ENCODE measurements at regions not wholly inside any gene's neighbourhood (a gene's known extent, or its start where the extent isn't known, plus 50 kb on each side); places are given as distances from the start of the nearest gene placed in this dataset.

DNA sequence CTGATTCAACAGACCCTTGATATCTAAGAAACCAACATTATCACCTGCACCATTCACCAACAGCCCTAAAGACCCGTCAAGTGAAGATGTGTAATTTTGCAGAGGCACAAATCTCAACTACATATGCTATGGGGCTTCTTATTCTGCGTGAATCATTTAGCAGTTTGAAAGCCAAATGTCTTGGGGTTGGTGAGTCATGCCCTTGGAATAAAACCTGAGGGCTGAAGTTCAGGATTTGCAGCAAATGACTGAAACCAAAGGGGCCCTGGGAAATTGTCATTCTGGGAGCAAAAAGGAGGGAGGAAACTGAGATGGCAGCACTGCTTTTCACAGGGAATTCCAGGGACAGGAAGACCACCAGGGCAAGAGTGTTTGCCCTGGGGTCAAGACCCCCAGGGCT lies 79.2 kb upstream of the TNR start:
- ATAC-seq = no peak

GRCh38 chr1:175820456-175821025 lies 77.1 kb upstream of the TNR start:
- ATAC-seq = no peak

- no peak for ATAC-seq
Measured at GRCh38 chr1:175818929-175819328, 75.5 kb upstream of the TNR start.

- no peak for ATAC-seq
Measured at GRCh38 chr1:175817445-175817844, 74.0 kb upstream of the TNR start.

- ATAC-seq = no peak
Measured at GRCh38 chr1:175814885-175815284, 71.5 kb upstream of the TNR start.

DNA sequence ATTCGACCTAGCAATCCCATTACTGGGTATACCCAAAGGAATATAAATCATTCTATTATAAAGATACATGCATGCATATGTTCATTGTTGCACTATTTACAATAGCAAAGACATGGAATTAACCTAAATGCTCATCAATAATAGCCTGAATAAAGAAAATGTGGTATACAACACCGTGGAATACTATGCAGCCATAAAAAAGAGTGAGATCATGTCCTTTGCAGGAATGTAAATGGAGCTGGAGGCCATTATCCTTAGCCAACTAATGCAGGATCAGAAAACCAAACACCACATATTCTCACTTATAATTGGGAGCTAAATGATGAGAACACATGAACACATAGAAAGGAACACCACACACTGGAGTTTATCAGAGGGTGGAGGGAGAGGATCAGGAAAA lies 69.5 kb upstream of the TNR start:
- no peak for ATAC-seq

- no peak for ATAC-seq
Measured at GRCh38 chr1:175810305-175810704, 66.9 kb upstream of the TNR start.

- ATAC-seq = no peak
Measured at GRCh38 chr1:175808999-175809398, 65.6 kb upstream of the TNR start.

- no peak for ATAC-seq
Measured at GRCh38 chr1:175808573-175808972, 65.2 kb upstream of the TNR start.

- no peak for ATAC-seq
Measured at GRCh38 chr1:175804561-175804960, 61.2 kb upstream of the TNR start.

DNA sequence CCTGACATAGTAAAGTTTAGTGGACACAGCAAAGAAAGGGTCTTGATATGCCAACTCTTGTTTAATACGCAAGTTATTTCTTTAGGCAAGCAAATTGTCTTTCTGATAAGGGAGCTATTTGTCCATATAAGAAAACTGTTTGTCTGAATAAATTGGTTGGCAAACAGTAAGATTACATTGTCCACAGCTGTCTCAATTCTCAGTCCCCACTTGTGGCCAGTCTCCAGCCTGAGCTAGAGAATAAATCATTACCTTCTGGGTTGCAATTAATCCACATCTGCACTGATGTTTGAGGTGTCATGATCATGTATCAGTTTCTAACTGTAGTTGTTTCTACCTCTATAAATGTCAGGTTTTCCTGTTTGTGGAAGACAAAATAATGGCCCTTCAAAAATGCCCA lies 60.0 kb upstream of the TNR start:
- no peak for ATAC-seq

- ATAC-seq = no peak
Measured at GRCh38 chr1:175802407-175803123, 59.2 kb upstream of the TNR start.

GRCh38 chr1:175801979-175802378 lies 58.6 kb upstream of the TNR start:
- no peak for ATAC-seq

DNA sequence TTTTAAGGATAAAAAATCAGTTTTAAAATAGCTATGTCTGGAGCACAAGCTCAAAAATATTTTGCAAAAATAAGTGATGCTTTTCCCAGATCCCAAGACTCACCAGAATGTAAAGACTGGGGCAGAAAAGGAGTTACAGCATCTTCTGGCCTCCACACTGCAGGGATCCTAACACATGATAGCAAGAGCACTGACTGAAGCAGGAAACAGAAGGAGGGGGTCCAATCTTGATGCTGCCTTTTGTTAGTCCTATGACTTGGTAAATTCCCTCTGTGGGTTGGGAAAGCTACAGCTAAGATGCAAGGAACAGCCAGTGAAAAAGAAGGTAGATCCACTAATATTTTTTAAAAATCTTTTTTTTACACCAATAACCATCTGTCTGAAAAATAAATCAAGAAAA lies 54.2 kb upstream of the TNR start:
- no peak for ATAC-seq

DNA sequence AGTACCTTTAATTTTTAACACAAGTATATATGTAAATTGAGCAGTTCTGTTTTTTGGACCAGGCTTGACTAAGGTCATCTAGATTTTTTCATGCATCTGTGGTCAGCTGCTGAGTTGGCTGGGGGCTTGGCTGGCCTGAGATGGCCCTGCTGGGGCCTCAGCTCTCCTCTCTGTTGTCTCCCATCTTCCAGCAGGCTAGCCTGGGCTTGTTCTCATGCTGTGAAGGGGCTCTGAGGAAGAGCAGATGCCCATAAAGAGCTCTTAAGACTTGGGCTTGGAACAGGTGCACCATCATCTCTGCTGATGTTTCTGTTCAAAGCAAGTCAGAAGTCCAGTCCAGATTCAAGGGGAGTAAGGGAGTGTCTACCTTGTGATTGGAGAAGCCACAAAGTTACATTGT lies 51.2 kb upstream of the TNR start:
- no peak for ATAC-seq

DNA sequence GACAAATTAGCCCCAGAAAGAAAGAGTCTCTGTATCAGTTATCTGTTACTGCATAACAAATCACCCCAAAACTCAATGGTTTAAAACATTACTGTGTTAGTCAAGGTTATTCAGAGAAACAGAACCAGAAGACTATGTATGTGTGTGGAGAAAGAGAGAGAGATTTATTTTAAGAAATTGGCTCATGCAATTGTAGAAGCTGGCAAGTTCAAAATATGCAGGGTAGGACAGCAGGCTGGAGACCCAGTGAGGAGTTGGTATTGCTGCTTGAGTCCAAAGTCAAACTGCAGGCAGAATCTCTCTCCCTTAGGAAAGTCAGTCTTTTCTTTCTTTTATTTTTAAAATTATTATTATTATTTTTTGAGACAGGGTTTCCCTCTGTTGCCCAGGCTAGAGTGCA lies 50.2 kb upstream of the TNR start:
- no peak for ATAC-seq

Data from activated CD4-positive, CD25-positive, alpha-beta regulatory T cell treated with anti-CD3 and anti-CD28 coated beads, Interleukin-2, amount 50 U/mL, for 24 hours (primary cell).